ENCODE measurements at regions not wholly inside any gene's neighbourhood (a gene's known extent, or its start where the extent isn't known, plus 50 kb on each side); places are given as distances from the start of the nearest gene placed in this dataset.

- no peak overlapping the region for H3K9ac ChIP-seq (ENCODE audit: low read depth in 1 of 2, low read length in 2 of 2)
- H3K36me3 ChIP-seq (ENCODE audit: control insufficient read depth in 2 of 2, insufficient read depth in 2 of 2, low read length in 2 of 2) = no peaks in the 10 kb centered on the region
- no peak overlapping the region for H3K4me3 ChIP-seq (ENCODE audit: low read length in 2 of 2)
- H3K27ac ChIP-seq (ENCODE audit: low read depth in 2 of 2, low read length in 2 of 2) = no peak overlapping the region
- no peaks in the 10 kb centered on the region for H3K4me1 ChIP-seq (ENCODE audit: control insufficient read depth in 2 of 2, insufficient read depth in 2 of 2, low read length in 2 of 2)
- H3K27me3 ChIP-seq (ENCODE audit: control insufficient read depth in 2 of 2, insufficient read depth in 2 of 2, low read length in 2 of 2) = no peaks in the 10 kb centered on the region
- H3K9me3 ChIP-seq (ENCODE audit: control insufficient read depth in 2 of 2, low read length in 2 of 2) = peaks cover 0 to 3% of the 10 kb centered on the region in 2 donors
Measured at GRCh38 chr13:86562866-86563265, 763.6 kb upstream of the SLITRK6 start.

DNA sequence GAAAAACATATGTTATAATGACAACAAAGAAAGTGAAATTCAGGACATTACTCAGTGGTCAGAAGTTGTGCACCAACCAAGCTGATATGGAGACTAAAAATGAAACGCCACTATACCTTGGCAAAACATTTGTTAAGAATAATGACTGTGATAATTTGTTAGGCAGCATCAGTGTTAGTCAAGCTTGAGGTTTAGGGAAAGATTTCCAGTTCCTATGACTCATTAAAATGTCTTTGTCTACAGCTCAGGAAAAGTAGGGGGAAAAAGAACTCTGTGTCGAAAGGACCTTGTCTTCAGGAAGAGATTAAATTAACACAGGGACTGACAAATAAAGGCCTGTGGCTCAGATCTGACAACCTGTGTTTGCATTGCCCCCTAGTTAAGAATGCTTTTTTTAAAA, 764.1 kb upstream of the SLITRK6 start:
- no peak overlapping the region for H3K27ac ChIP-seq (ENCODE audit: low read depth in 2 of 2, low read length in 2 of 2)
- no peaks in the 10 kb centered on the region for H3K36me3 ChIP-seq (ENCODE audit: control insufficient read depth in 2 of 2, insufficient read depth in 2 of 2, low read length in 2 of 2)
- no peak overlapping the region for H3K4me3 ChIP-seq (ENCODE audit: low read length in 2 of 2)
- H3K9me3 ChIP-seq (ENCODE audit: control insufficient read depth in 2 of 2, low read length in 2 of 2) = peaks cover 0 to 3% of the 10 kb centered on the region in 2 donors
- H3K27me3 ChIP-seq (ENCODE audit: control insufficient read depth in 2 of 2, insufficient read depth in 2 of 2, low read length in 2 of 2) = no peaks in the 10 kb centered on the region
- H3K9ac ChIP-seq (ENCODE audit: low read depth in 1 of 2, low read length in 2 of 2) = no peak overlapping the region
- no peaks in the 10 kb centered on the region for H3K4me1 ChIP-seq (ENCODE audit: control insufficient read depth in 2 of 2, insufficient read depth in 2 of 2, low read length in 2 of 2)

GRCh38 chr13:86567119-86567518, 767.9 kb upstream of the SLITRK6 start:
- Histone ChIP-seq H3K27me3 (ENCODE audit: control insufficient read depth in 2 of 2, insufficient read depth in 2 of 2, low read length in 2 of 2) (no peaks in the 10 kb centered on the region), H3K4me1 (ENCODE audit: control insufficient read depth in 2 of 2, insufficient read depth in 2 of 2, low read length in 2 of 2) (no peaks in the 10 kb centered on the region), H3K9ac (ENCODE audit: low read depth in 1 of 2, low read length in 2 of 2) (no peak overlapping the region), H3K9me3 (ENCODE audit: control insufficient read depth in 2 of 2, low read length in 2 of 2) (no peaks in the 10 kb centered on the region), H3K4me3 (ENCODE audit: low read length in 2 of 2) (no peak overlapping the region), H3K27ac (ENCODE audit: low read depth in 2 of 2, low read length in 2 of 2) (no peak overlapping the region), H3K36me3 (ENCODE audit: control insufficient read depth in 2 of 2, insufficient read depth in 2 of 2, low read length in 2 of 2) (no peaks in the 10 kb centered on the region)

DNA sequence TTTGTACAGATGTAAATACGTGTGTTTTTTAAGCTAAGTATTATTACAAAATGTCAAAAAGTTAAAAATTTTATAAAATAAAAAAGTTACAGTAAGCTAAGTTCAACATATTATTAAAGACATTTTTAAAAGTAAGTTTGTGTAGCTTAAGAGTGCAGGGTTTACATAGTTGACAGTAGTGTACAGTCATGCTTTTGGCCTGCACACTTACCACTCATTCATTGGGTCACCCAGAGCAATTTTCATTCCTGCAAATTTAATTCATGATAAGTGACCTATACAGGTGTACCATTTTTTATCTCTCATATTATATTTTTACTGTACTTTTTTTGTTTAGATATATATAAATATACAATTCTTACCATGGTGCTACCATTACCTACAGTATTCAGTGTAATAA, 769.9 kb upstream of the SLITRK6 start:
- Histone ChIP-seq H3K4me1 (ENCODE audit: control insufficient read depth in 2 of 2, insufficient read depth in 2 of 2, low read length in 2 of 2) (no peaks in the 10 kb centered on the region), H3K27me3 (ENCODE audit: control insufficient read depth in 2 of 2, insufficient read depth in 2 of 2, low read length in 2 of 2) (no peaks in the 10 kb centered on the region), H3K9me3 (ENCODE audit: control insufficient read depth in 2 of 2, low read length in 2 of 2) (no peaks in the 10 kb centered on the region), H3K27ac (ENCODE audit: low read depth in 2 of 2, low read length in 2 of 2) (no peak overlapping the region), H3K36me3 (ENCODE audit: control insufficient read depth in 2 of 2, insufficient read depth in 2 of 2, low read length in 2 of 2) (no peaks in the 10 kb centered on the region), H3K4me3 (ENCODE audit: low read length in 2 of 2) (no peak overlapping the region), H3K9ac (ENCODE audit: low read depth in 1 of 2, low read length in 2 of 2) (no peak overlapping the region)

DNA sequence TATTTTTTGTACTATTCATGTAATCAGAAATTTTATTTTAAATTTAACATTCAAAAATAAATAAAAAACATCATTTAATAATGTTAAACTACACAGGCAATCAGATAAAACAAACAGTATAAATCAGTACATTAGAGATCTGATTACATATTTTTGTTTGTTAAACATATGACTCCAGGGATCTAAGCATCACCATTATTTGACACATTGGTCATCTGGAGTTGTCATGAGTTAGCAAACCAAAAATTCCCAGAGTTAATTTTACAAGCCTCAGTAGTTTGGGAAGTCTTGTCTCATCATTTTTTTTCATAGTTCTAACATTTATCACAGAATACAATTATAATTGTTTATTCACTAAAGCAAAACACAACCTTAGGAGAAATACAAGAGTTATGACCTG, 770.8 kb upstream of the SLITRK6 start:
- no peaks in the 10 kb centered on the region for H3K4me1 ChIP-seq (ENCODE audit: control insufficient read depth in 2 of 2, insufficient read depth in 2 of 2, low read length in 2 of 2)

GRCh38 chr13:86572115-86572514, 772.9 kb upstream of the SLITRK6 start:
- Histone ChIP-seq H3K27me3 (ENCODE audit: control insufficient read depth in 2 of 2, insufficient read depth in 2 of 2, low read length in 2 of 2) (no peaks in the 10 kb centered on the region), H3K4me3 (ENCODE audit: low read length in 2 of 2) (no peak overlapping the region), H3K9ac (ENCODE audit: low read depth in 1 of 2, low read length in 2 of 2) (no peak overlapping the region), H3K9me3 (ENCODE audit: control insufficient read depth in 2 of 2, low read length in 2 of 2) (no peaks in the 10 kb centered on the region), H3K27ac (ENCODE audit: low read depth in 2 of 2, low read length in 2 of 2) (no peak overlapping the region), H3K36me3 (ENCODE audit: control insufficient read depth in 2 of 2, insufficient read depth in 2 of 2, low read length in 2 of 2) (no peaks in the 10 kb centered on the region), H3K4me1 (ENCODE audit: control insufficient read depth in 2 of 2, insufficient read depth in 2 of 2, low read length in 2 of 2) (no peaks in the 10 kb centered on the region)

More for the DNA sequence above, 770.8 kb upstream of the SLITRK6 start:
- H3K9ac ChIP-seq (ENCODE audit: low read depth in 1 of 2, low read length in 2 of 2) = no peak overlapping the region
- no peak overlapping the region for H3K4me3 ChIP-seq (ENCODE audit: low read length in 2 of 2)
- H3K27ac ChIP-seq (ENCODE audit: low read depth in 2 of 2, low read length in 2 of 2) = no peak overlapping the region
- H3K36me3 ChIP-seq (ENCODE audit: control insufficient read depth in 2 of 2, insufficient read depth in 2 of 2, low read length in 2 of 2) = no peaks in the 10 kb centered on the region
- H3K9me3 ChIP-seq (ENCODE audit: control insufficient read depth in 2 of 2, low read length in 2 of 2) = no peaks in the 10 kb centered on the region
- no peaks in the 10 kb centered on the region for H3K27me3 ChIP-seq (ENCODE audit: control insufficient read depth in 2 of 2, insufficient read depth in 2 of 2, low read length in 2 of 2)

DNA sequence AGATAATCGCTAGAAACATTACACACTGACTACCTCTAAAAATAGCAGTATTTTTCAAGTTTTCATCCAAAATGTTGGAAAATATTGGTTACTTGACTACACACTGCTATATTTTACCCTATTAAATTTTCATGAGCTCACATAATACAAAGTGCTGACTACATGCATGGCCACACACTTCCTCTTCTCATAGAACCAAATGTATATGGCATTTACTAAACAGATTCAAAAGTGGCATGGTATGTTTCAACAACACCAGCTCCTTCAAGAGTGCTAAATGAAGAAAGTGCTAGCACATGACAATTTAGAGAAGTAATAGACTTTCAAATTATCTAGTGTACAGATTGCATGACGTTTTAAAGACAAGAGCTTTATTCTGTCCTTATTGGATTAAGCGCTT, 780.4 kb upstream of the SLITRK6 start:
- no peaks in the 10 kb centered on the region for H3K27me3 ChIP-seq (ENCODE audit: control insufficient read depth in 2 of 2, insufficient read depth in 2 of 2, low read length in 2 of 2)
- H3K4me1 ChIP-seq (ENCODE audit: control insufficient read depth in 2 of 2, insufficient read depth in 2 of 2, low read length in 2 of 2) = no peaks in the 10 kb centered on the region
- H3K27ac ChIP-seq (ENCODE audit: low read depth in 2 of 2, low read length in 2 of 2) = no peak overlapping the region
- H3K36me3 ChIP-seq (ENCODE audit: control insufficient read depth in 2 of 2, insufficient read depth in 2 of 2, low read length in 2 of 2) = no peaks in the 10 kb centered on the region
- H3K9ac ChIP-seq (ENCODE audit: low read depth in 1 of 2, low read length in 2 of 2) = no peak overlapping the region
- H3K9me3 ChIP-seq (ENCODE audit: control insufficient read depth in 2 of 2, low read length in 2 of 2) = no peaks in the 10 kb centered on the region
- H3K4me3 ChIP-seq (ENCODE audit: low read length in 2 of 2) = no peak overlapping the region

GRCh38 chr13:86581706-86582105, 782.5 kb upstream of the SLITRK6 start:
- H3K4me3 ChIP-seq (ENCODE audit: low read length in 2 of 2) = no peak overlapping the region
- peaks cover 0 to under 1% of the 10 kb centered on the region in 2 donors for H3K9me3 ChIP-seq (ENCODE audit: control insufficient read depth in 2 of 2, low read length in 2 of 2)
- no peaks in the 10 kb centered on the region for H3K27me3 ChIP-seq (ENCODE audit: control insufficient read depth in 2 of 2, insufficient read depth in 2 of 2, low read length in 2 of 2)
- no peaks in the 10 kb centered on the region for H3K36me3 ChIP-seq (ENCODE audit: control insufficient read depth in 2 of 2, insufficient read depth in 2 of 2, low read length in 2 of 2)
- H3K4me1 ChIP-seq (ENCODE audit: control insufficient read depth in 2 of 2, insufficient read depth in 2 of 2, low read length in 2 of 2) = no peaks in the 10 kb centered on the region
- no peak overlapping the region for H3K9ac ChIP-seq (ENCODE audit: low read depth in 1 of 2, low read length in 2 of 2)
- no peak overlapping the region for H3K27ac ChIP-seq (ENCODE audit: low read depth in 2 of 2, low read length in 2 of 2)

DNA sequence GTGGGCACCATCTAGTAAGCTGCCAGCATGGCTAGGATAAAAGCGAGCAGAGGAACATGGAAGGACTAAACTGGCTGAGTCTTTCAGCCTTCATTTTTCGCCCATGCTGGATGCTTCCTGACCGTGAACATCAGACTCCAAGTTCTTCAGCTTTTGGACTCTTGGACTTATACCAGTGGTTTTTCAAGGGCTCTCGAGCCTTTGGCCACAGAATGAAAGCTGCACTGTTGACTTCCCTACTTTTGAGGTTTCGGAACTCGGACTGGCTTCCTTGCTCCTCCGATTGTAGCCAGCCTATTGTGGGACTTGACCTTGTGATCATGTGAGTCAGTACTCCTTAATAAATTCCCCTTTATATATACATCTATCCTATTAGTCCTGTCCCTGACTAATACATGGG, 785.1 kb upstream of the SLITRK6 start:
- Histone ChIP-seq H3K27me3 (ENCODE audit: control insufficient read depth in 2 of 2, insufficient read depth in 2 of 2, low read length in 2 of 2) (no peaks in the 10 kb centered on the region), H3K27ac (ENCODE audit: low read depth in 2 of 2, low read length in 2 of 2) (no peak overlapping the region), H3K36me3 (ENCODE audit: control insufficient read depth in 2 of 2, insufficient read depth in 2 of 2, low read length in 2 of 2) (no peaks in the 10 kb centered on the region), H3K4me3 (ENCODE audit: low read length in 2 of 2) (no peak overlapping the region), H3K4me1 (ENCODE audit: control insufficient read depth in 2 of 2, insufficient read depth in 2 of 2, low read length in 2 of 2) (no peaks in the 10 kb centered on the region), H3K9ac (ENCODE audit: low read depth in 1 of 2, low read length in 2 of 2) (no peak overlapping the region), H3K9me3 (ENCODE audit: control insufficient read depth in 2 of 2, low read length in 2 of 2) (peaks cover 0 to 4% of the 10 kb centered on the region in 2 donors)

- Histone ChIP-seq H3K4me3 (ENCODE audit: low read length in 2 of 2) (no peak overlapping the region), H3K27me3 (ENCODE audit: control insufficient read depth in 2 of 2, insufficient read depth in 2 of 2, low read length in 2 of 2) (no peaks in the 10 kb centered on the region), H3K4me1 (ENCODE audit: control insufficient read depth in 2 of 2, insufficient read depth in 2 of 2, low read length in 2 of 2) (no peaks in the 10 kb centered on the region), H3K27ac (ENCODE audit: low read depth in 2 of 2, low read length in 2 of 2) (no peak overlapping the region), H3K9me3 (ENCODE audit: control insufficient read depth in 2 of 2, low read length in 2 of 2) (peaks cover 0 to 4% of the 10 kb centered on the region in 2 donors), H3K9ac (ENCODE audit: low read depth in 1 of 2, low read length in 2 of 2) (no peak overlapping the region), H3K36me3 (ENCODE audit: control insufficient read depth in 2 of 2, insufficient read depth in 2 of 2, low read length in 2 of 2) (no peaks in the 10 kb centered on the region)
Measured at GRCh38 chr13:86585835-86586234, 786.6 kb upstream of the SLITRK6 start.

GRCh38 chr13:86591862-86592261, 792.6 kb upstream of the SLITRK6 start:
- Histone ChIP-seq H3K27ac (ENCODE audit: low read depth in 2 of 2, low read length in 2 of 2) (no peak overlapping the region), H3K4me3 (ENCODE audit: low read length in 2 of 2) (no peak overlapping the region), H3K9me3 (ENCODE audit: control insufficient read depth in 2 of 2, low read length in 2 of 2) (peaks cover 2 to 4% of the 10 kb centered on the region in 2 donors), H3K9ac (ENCODE audit: low read depth in 1 of 2, low read length in 2 of 2) (no peak overlapping the region), H3K27me3 (ENCODE audit: control insufficient read depth in 2 of 2, insufficient read depth in 2 of 2, low read length in 2 of 2) (no peaks in the 10 kb centered on the region), H3K36me3 (ENCODE audit: control insufficient read depth in 2 of 2, insufficient read depth in 2 of 2, low read length in 2 of 2) (no peaks in the 10 kb centered on the region), H3K4me1 (ENCODE audit: control insufficient read depth in 2 of 2, insufficient read depth in 2 of 2, low read length in 2 of 2) (no peaks in the 10 kb centered on the region)
